Vagina (tissue), 2 donors: ENCODE measurements at regions not wholly inside any gene's neighbourhood (a gene's known extent, or its start where the extent isn't known, plus 50 kb on each side); places are given as distances from the start of the nearest gene placed in this dataset.

Experiments
- DNase-seq, 2 donors: peaks; one replicate each; pipeline ENCODE4 v3.0.0-alpha.2; 2017; ENCODE audit errors: extremely low spot score in 2 of 2
- H3K27ac ChIP-seq: fragments of 200-600 bp; sonication (generic); one replicate; pipeline ENCODE4 v1.5.1; 2019
- H3K27me3 ChIP-seq: fragments of 200-600 bp; sonication (generic); one replicate; pipeline ENCODE4 v1.5.1; 2019
- H3K36me3 ChIP-seq, 2 donors: fragments of 200-600 bp; sonication (generic); one replicate each; pipeline ENCODE4 v1.5.1; 2017 to 2019
- H3K4me1 ChIP-seq: fragments of 200-600 bp; sonication (generic); one replicate; pipeline ENCODE4 v1.5.1; 2019
- H3K4me3 ChIP-seq, 2 donors: fragments of 200-600 bp; sonication (generic); 1 replicate in 1 of 2; 2 replicates in 1 of 2; pipeline ENCODE4 v1.5.1; 2016 to 2019
- H3K9me3 ChIP-seq: fragments of 200-600 bp; sonication (generic); one replicate; pipeline ENCODE4 v1.5.1; 2019
- CTCF ChIP-seq, 3 experiments: fragments of 450-650 bp in 2 of 3; fragments of 200-600 bp in 1 of 3; sonication (generic) in 1 of 3; IDR thresholded peaks; one replicate each; pipeline ENCODE4 v1.5.1; 2017 to 2019; ENCODE audit warnings: antibody characterized with exemption in 3 of 3, mild to moderate bottlenecking in 2 of 3, moderate library complexity in 2 of 3
- POLR2A ChIP-seq, 2 donors: fragments of 450-650 bp; IDR thresholded peaks; one replicate each; pipeline ENCODE4 v1.6.1; 2017; ENCODE audit warnings: antibody characterized with exemption in 2 of 2, mild to moderate bottlenecking in 2 of 2, moderate library complexity in 2 of 2
- POLR2AphosphoS5 ChIP-seq, 2 donors: sonication (generic); formaldehyde crosslinking; IDR thresholded peaks; one replicate each; pipeline ENCODE4 v1.9.0; 2017; ENCODE audit warnings: antibody characterized with exemption in 2 of 2, mild to moderate bottlenecking in 2 of 2, low read depth in 1 of 2; ENCODE audit not compliant: insufficient read depth in 1 of 2
- intact Hi-C: fragments of 100-400 bp; cut with DNase I; formaldehyde crosslinking; loops from one replicate; pipeline ENCODE4 v1.15.1; 2023

DNA sequence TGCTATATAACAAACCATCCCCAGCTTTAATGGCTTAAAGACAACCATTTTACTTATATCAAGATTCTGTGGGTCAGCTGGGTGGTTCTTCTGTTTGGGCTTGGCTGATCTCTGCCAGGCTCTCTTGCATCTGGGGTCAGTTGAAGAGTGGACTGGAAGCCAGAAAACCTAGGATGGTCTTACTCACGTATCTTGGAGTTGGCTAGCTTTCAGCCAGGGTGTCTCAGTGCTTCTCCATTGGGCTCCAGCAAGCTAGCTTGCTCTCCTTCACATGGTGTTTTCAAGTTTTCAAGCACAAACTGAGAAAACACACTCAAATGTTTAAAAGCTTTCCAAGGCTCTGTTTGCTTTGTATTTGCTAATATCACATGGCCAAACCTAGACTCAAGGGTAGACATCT, 146.8 kb downstream of the PIK3R1 start:
- no peak overlapping the region for H3K27ac ChIP-seq
- no peaks in the 10 kb centered on the region for H3K4me1 ChIP-seq
- H3K27me3 ChIP-seq: no peaks in the 10 kb centered on the region
- intact Hi-C loops: no loop called here
- H3K4me3 ChIP-seq: no peak overlapping the region
- TF ChIP-seq POLR2AphosphoS5 (IDR thresholded peaks at IDR 0.05; ENCODE audit: insufficient read depth in 1 of 2, low read depth in 1 of 2) (no peak), POLR2A (IDR thresholded peaks at IDR 0.05) (no peak), CTCF (IDR thresholded peaks at IDR 0.05) (no peak)
- no peaks in the 10 kb centered on the region for H3K9me3 ChIP-seq
- H3K36me3 ChIP-seq: no peaks in the 10 kb centered on the region
- DNase-seq: no peak

- Histone ChIP-seq H3K9me3 (no peaks in the 10 kb centered on the region), H3K4me1 (no peaks in the 10 kb centered on the region), H3K27me3 (no peaks in the 10 kb centered on the region), H3K4me3 (no peak overlapping the region), H3K27ac (no peak overlapping the region), H3K36me3 (no peaks in the 10 kb centered on the region)
- no peak for DNase-seq
- intact Hi-C loops: no loop called here
- TF ChIP-seq CTCF (IDR thresholded peaks at IDR 0.05) (no peak), POLR2AphosphoS5 (IDR thresholded peaks at IDR 0.05; ENCODE audit: insufficient read depth in 1 of 2, low read depth in 1 of 2) (no peak), POLR2A (IDR thresholded peaks at IDR 0.05) (no peak)
Measured at GRCh38 chr5:68365889-68366288, 150.3 kb downstream of the PIK3R1 start.

- Histone ChIP-seq H3K9me3 (no peaks in the 10 kb centered on the region), H3K27me3 (no peaks in the 10 kb centered on the region), H3K4me1 (no peaks in the 10 kb centered on the region), H3K36me3 (no peaks in the 10 kb centered on the region), H3K4me3 (no peak overlapping the region), H3K27ac (no peak overlapping the region)
- no peak for DNase-seq
- intact Hi-C loops: no loop called here
- TF ChIP-seq CTCF (IDR thresholded peaks at IDR 0.05) (no peak), POLR2AphosphoS5 (IDR thresholded peaks at IDR 0.05; ENCODE audit: insufficient read depth in 1 of 2, low read depth in 1 of 2) (no peak), POLR2A (IDR thresholded peaks at IDR 0.05) (no peak)
Measured at GRCh38 chr5:68367287-68367686, 151.7 kb downstream of the PIK3R1 start.

GRCh38 chr5:68367717-68368116, 152.2 kb downstream of the PIK3R1 start:
- TF ChIP-seq CTCF (IDR thresholded peaks at IDR 0.05) (no peak), POLR2AphosphoS5 (IDR thresholded peaks at IDR 0.05; ENCODE audit: insufficient read depth in 1 of 2, low read depth in 1 of 2) (no peak), POLR2A (IDR thresholded peaks at IDR 0.05) (no peak)
- no peak for DNase-seq
- H3K4me3 ChIP-seq: no peak overlapping the region
- no peaks in the 10 kb centered on the region for H3K36me3 ChIP-seq
- H3K9me3 ChIP-seq: no peaks in the 10 kb centered on the region
- H3K27ac ChIP-seq: no peak overlapping the region
- H3K27me3 ChIP-seq: no peaks in the 10 kb centered on the region
- intact Hi-C loops: no loop called here
- H3K4me1 ChIP-seq: no peaks in the 10 kb centered on the region

DNA sequence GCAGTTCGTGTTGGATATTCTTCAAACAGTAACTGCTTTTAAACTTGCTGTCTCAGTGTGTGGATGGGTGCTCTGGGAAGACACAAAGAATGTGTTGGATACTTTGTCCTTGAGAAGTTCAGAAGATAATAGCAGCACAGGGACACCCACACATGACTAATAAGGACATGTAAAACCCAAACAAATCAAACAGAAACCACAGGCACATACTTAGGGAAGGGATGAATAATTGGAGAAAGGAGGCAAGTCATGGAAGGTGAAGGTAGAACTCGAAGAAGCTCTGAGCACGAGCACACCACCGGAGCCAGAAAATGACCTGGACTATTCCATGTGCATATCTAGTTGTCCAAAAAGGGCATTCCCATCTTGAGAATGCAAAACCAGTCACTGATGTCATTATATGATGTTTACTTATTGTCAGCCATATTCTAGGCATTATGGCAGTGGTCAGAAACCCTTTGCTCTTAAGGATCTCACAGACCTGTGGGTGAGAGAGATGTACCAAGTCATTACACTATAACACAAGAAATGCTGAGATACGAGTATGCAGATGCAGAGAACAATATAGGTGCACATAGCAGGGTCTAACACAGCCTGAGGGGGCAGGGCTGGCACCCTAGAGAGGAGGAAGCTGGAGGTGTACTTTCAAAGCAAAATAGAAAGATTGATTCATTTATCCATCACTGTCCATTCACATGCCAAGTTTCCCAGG, 152.9 kb downstream of the PIK3R1 start:
- TF ChIP-seq POLR2A (IDR thresholded peaks at IDR 0.05) (no peak), CTCF (IDR thresholded peaks at IDR 0.05) (no peak), POLR2AphosphoS5 (IDR thresholded peaks at IDR 0.05; ENCODE audit: insufficient read depth in 1 of 2, low read depth in 1 of 2) (no peak)
- no peaks in the 10 kb centered on the region for H3K36me3 ChIP-seq
- no peak overlapping the region for H3K4me3 ChIP-seq
- H3K27me3 ChIP-seq: no peaks in the 10 kb centered on the region
- no peak for DNase-seq
- no peak overlapping the region for H3K27ac ChIP-seq
- intact Hi-C loops: no loop called here
- no peaks in the 10 kb centered on the region for H3K9me3 ChIP-seq
- no peaks in the 10 kb centered on the region for H3K4me1 ChIP-seq
